ENCODE measurements at regions not wholly inside any gene's neighbourhood (a gene's known extent, or its start where the extent isn't known, plus 50 kb on each side); places are given as distances from the start of the nearest gene placed in this dataset.

DNA sequence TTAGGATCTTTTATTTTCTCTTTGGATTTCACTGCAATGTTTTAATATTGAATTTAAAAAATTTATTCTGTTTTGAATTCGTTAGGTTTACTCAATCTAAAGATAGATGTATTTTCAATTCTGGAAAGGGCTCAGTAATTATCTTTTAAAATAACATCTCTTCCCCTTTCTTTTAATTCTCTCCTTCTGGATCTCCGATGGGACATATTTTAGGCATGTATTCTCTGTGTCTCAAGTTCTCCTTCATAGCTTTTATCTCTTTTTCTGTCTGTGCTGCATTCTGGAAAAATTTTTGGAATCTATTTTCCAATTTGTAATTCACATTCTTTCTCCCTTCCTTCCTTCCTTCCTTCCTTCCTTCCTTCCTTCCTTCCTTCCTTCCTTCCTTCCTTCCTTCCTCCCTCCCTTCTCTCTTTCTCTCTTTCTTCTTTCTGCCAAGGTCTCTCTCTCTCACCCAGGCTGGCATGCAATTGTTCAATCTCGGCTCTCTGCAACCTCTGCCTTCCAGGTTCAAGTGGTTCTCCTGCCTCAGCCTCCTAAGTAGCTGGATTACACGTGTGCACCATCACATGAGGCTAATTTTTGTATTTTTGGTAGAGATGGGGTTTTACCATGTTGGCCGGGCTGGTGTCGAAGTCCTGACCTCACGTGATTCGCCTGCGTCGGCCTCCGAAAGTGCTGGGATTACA lies 98.5 kb upstream of the CTTNBP2 start:
- no peak overlapping the region for H3K4me3 ChIP-seq (ENCODE audit: low read depth, low read length)
- no peak for DNase-seq (ENCODE audit: low read depth)
- TF ChIP-seq, protein P1, sequence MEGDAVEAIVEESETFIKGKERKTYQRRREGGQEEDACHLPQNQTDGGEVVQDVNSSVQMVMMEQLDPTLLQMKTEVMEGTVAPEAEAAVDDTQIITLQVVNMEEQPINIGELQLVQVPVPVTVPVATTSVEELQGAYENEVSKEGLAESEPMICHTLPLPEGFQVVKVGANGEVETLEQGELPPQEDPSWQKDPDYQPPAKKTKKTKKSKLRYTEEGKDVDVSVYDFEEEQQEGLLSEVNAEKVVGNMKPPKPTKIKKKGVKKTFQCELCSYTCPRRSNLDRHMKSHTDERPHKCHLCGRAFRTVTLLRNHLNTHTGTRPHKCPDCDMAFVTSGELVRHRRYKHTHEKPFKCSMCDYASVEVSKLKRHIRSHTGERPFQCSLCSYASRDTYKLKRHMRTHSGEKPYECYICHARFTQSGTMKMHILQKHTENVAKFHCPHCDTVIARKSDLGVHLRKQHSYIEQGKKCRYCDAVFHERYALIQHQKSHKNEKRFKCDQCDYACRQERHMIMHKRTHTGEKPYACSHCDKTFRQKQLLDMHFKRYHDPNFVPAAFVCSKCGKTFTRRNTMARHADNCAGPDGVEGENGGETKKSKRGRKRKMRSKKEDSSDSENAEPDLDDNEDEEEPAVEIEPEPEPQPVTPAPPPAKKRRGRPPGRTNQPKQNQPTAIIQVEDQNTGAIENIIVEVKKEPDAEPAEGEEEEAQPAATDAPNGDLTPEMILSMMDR (conservative IDR thresholded peaks at IDR 0.05; ENCODE audit: low read depth, low read length), result no peak

DNA sequence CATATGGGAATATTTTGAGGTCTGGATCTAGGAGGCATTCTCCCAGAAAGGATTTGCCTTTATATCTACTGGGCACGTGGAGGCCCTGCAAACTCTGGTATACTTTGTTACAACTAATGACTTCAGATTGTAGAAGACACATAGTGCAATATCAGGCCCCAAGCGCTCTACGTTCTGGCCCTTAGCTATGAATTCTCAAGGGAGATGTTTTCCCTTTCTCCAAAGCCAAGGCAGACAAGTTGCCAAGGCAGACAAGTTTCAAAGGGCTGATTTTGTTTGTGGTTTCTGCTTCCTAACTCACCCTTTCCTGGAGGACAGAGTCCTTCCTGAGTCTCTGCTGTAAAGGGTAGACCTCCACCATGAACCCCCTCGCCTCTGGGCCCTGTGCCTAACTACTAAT lies 99.4 kb upstream of the CTTNBP2 start:
- TF ChIP-seq, protein P1 (conservative IDR thresholded peaks at IDR 0.05; ENCODE audit: low read depth, low read length), result no peak
- H3K4me3 ChIP-seq (ENCODE audit: low read depth, low read length), result no peak overlapping the region
- no peak for DNase-seq (ENCODE audit: low read depth)

DNA sequence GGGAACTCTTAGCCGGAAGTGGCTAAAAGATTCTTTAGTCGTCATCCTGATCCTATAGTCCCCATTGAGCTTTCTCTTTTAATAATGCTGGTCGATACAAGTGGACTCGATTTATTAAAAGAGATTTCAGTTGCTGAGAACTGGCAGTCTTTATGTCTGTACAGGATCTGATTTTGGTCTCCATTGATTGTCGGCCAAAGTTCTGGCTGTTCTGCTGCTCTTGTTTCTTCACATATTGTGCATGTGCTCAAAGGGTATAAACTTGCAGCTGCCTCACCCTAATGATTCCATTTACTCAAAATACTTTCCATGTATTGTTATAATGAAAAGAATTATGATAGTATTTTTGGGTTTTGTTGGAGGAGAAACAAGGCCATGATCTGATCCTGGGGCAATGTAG lies 100.7 kb upstream of the CTTNBP2 start:
- DNase-seq (ENCODE audit: low read depth), result no peak
- no peak overlapping the region for H3K4me3 ChIP-seq (ENCODE audit: low read depth, low read length)
- TF ChIP-seq, protein P1 (conservative IDR thresholded peaks at IDR 0.05; ENCODE audit: low read depth, low read length), result no peak

- TF ChIP-seq, protein P1 (conservative IDR thresholded peaks at IDR 0.05; ENCODE audit: low read depth, low read length), result no peak
- no peak for DNase-seq (ENCODE audit: low read depth)
- H3K4me3 ChIP-seq (ENCODE audit: low read depth, low read length), result no peak overlapping the region
Measured at GRCh38 chr7:117974891-117975290, 101.7 kb upstream of the CTTNBP2 start.

DNA sequence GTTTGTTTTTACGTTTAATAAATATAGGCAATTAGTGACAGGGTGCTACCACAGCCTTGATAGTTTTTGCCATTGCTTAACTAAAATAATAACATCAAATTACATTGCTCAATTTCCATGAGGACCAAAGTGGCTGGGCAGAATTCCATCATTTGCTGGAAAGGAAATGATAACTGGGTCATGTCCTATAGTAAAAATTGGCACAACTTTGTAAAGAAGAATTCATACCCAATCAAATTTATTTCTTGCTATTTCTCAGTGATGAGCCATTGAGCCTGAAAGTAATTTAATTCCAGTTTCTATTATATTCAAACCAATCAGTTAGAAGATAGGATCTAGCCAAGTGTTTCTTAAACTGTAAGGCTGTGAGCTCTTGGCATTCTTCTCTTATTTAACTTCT lies 102.2 kb upstream of the CTTNBP2 start:
- TF ChIP-seq, protein P1 (conservative IDR thresholded peaks at IDR 0.05; ENCODE audit: low read depth, low read length), result no peak
- no peak overlapping the region for H3K4me3 ChIP-seq (ENCODE audit: low read depth, low read length)
- DNase-seq (ENCODE audit: low read depth), result no peak

GRCh38 chr7:117979954-117980497 lies 106.8 kb upstream of the CTTNBP2 start:
- no peak overlapping the region for H3K4me3 ChIP-seq (ENCODE audit: low read depth, low read length)
- no peak for DNase-seq (ENCODE audit: low read depth)
- TF ChIP-seq, protein P1 (conservative IDR thresholded peaks at IDR 0.05; ENCODE audit: low read depth, low read length), result no peak
